ENCODE measurements at regions not wholly inside any gene's neighbourhood (a gene's known extent, or its start where the extent isn't known, plus 50 kb on each side); places are given as distances from the start of the nearest gene placed in this dataset.

DNA sequence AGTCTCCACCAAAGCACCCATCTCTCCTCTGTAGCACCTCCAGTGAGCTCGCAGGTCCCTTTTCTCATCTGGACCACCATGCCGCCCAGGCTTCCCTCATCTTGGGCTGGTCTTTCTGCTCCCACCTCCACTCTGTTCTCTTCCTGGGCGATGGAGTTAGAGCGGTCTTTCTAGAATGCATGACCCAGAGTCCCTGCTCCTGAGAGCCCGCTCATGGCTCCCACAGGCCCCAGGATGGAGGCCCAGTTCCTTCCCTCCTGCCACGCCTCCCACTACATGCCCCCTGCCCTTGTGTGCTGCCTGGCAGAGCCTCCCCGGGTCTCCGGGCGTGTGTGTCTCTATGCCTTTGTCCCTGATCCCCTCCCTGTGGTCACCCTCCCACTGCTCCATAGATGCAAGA is 100.7 kb upstream of the RTL1 start:
- DNase-seq (ENCODE audit: low read depth) = no peak
- TF ChIP-seq, protein P1, sequence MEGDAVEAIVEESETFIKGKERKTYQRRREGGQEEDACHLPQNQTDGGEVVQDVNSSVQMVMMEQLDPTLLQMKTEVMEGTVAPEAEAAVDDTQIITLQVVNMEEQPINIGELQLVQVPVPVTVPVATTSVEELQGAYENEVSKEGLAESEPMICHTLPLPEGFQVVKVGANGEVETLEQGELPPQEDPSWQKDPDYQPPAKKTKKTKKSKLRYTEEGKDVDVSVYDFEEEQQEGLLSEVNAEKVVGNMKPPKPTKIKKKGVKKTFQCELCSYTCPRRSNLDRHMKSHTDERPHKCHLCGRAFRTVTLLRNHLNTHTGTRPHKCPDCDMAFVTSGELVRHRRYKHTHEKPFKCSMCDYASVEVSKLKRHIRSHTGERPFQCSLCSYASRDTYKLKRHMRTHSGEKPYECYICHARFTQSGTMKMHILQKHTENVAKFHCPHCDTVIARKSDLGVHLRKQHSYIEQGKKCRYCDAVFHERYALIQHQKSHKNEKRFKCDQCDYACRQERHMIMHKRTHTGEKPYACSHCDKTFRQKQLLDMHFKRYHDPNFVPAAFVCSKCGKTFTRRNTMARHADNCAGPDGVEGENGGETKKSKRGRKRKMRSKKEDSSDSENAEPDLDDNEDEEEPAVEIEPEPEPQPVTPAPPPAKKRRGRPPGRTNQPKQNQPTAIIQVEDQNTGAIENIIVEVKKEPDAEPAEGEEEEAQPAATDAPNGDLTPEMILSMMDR (IDR thresholded peaks at IDR 0.05; ENCODE audit: insufficient read depth, low read length, poor library complexity, severe bottlenecking) = no peak

DNA sequence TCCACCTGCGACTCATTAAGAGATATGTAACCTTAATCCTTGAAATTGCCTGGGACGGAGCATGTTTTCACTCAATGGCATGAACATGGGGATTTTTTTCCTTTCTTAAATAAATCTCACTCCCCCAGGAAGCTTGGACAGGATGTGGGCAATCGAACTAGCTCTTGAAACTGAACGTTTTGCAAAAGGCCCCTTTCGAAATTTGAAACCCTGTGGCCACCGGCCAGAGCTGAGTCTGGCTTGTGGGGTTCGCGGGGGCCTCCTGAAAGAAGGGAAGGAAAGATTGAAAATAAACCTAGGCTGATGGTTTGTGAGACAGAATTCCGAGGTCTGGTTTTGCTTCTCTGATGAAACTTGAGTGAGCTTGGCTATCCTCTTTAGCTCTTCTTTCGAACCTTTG is 101.4 kb upstream of the RTL1 start:
- Histone ChIP-seq H3K4me3 (ENCODE audit: low read depth, low read length) (no peak overlapping the region), H3K36me3 (ENCODE audit: control insufficient read depth, insufficient read depth, low read length) (no peaks in the 10 kb centered on the region), H3K27me3 (ENCODE audit: control insufficient read depth, insufficient read depth, low read length) (no peaks in the 10 kb centered on the region)
- DNase-seq (ENCODE audit: low read depth) = no peak
- TF ChIP-seq, protein P1 (IDR thresholded peaks at IDR 0.05; ENCODE audit: insufficient read depth, low read length, poor library complexity, severe bottlenecking) = no peak

More for the DNA sequence above, 100.7 kb upstream of the RTL1 start:
- Histone ChIP-seq H3K36me3 (ENCODE audit: control insufficient read depth, insufficient read depth, low read length) (no peaks in the 10 kb centered on the region), H3K4me3 (ENCODE audit: low read depth, low read length) (no peak overlapping the region), H3K27me3 (ENCODE audit: control insufficient read depth, insufficient read depth, low read length) (no peaks in the 10 kb centered on the region)

DNA sequence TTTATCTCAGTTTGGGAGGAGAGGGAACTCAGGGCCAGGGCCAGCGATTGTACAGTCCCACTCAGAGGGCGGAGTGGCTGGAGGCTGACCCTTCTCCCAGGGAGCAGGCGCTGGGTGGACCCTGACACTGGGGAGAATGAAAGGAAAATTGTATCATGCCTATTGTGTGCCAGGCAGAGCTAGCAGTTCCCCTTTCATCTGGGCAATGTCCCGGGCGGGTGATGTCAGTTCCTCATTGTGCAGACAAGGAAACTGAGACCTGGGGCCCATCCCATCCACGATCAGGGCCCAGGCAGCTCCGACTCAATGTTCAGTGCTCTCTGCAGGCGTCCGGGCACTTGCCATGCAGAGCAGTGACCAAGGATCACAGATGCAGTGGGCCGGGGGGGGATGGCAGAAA is 101.9 kb upstream of the RTL1 start:
- no peak for DNase-seq (ENCODE audit: low read depth)
- Histone ChIP-seq H3K36me3 (ENCODE audit: control insufficient read depth, insufficient read depth, low read length) (no peaks in the 10 kb centered on the region), H3K27me3 (ENCODE audit: control insufficient read depth, insufficient read depth, low read length) (no peaks in the 10 kb centered on the region), H3K4me3 (ENCODE audit: low read depth, low read length) (no peak overlapping the region)
- TF ChIP-seq, protein P1 (IDR thresholded peaks at IDR 0.05; ENCODE audit: insufficient read depth, low read length, poor library complexity, severe bottlenecking) = no peak

DNA sequence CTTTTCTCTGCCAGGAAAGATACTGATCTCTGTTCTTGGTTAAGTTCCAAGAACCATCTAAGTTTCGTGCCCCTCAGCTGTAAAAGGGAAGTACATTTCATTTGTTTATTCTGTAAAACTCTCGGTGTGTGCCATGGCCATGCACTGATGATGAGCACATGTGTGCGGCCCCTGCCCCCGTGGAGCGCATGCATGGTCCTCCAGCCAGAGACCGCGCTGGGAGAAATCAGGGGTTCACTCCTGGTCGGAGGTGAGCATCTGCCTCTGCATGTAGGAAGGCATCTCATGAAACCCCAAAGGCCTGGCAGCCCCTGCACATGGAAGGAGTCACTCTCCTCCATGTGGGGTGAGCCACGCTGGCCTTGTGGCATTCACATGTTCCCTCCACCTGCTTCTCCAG is 102.5 kb upstream of the RTL1 start:
- Histone ChIP-seq H3K4me3 (ENCODE audit: low read depth, low read length) (no peak overlapping the region), H3K36me3 (ENCODE audit: control insufficient read depth, insufficient read depth, low read length) (no peaks in the 10 kb centered on the region), H3K27me3 (ENCODE audit: control insufficient read depth, insufficient read depth, low read length) (no peaks in the 10 kb centered on the region)
- no peak for DNase-seq (ENCODE audit: low read depth)
- TF ChIP-seq, protein P1 (IDR thresholded peaks at IDR 0.05; ENCODE audit: insufficient read depth, low read length, poor library complexity, severe bottlenecking) = no peak

DNA sequence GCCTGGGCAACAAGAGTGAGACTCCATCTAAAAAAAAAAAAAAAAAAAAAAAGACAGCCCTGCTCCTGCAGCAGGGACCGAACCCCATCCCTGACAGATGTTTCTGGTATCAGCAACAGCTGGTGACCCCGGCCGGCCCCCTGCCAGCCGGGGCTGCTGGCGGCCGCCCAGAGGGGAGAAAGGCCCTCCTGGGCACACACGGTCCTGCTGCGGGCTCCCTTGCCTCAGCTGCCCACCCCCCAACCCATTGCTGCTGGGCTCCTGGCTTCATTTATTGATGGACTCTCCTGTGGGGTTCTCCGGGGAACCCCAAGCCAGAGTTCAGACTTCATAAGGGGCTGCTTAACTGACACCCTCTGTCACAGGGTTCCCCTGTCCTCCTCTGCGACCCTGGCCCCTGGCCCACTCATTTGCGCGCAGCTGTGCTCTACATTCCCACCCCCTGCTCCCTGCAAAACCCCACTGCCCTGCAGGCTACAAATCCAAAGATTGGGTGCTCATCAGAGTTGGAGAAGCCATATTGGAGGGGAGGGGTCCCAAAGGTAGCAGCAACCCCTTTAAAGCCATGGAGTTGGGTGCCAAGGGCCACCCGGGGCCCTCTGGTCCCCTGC is 103.6 kb upstream of the RTL1 start:
- no peak for DNase-seq (ENCODE audit: low read depth)

More for the DNA sequence above, 103.6 kb upstream of the RTL1 start:
- Histone ChIP-seq H3K36me3 (ENCODE audit: control insufficient read depth, insufficient read depth, low read length) (no peaks in the 10 kb centered on the region), H3K27me3 (ENCODE audit: control insufficient read depth, insufficient read depth, low read length) (no peaks in the 10 kb centered on the region), H3K4me3 (ENCODE audit: low read depth, low read length) (no peak overlapping the region)
- TF ChIP-seq, protein P1 (IDR thresholded peaks at IDR 0.05; ENCODE audit: insufficient read depth, low read length, poor library complexity, severe bottlenecking) = no peak

Measured in kidney epithelial cell (primary cell).